GM12864 (cell line): ENCODE measurements at regions not wholly inside any gene's neighbourhood (a gene's known extent, or its start where the extent isn't known, plus 50 kb on each side); places are given as distances from the start of the nearest gene placed in this dataset.

Experiments used
- DNase-seq: peaks from one replicate; pipeline ENCODE4 v3.0.0-alpha.2; 2011; ENCODE audit warnings: low read depth
- H3K4me3 ChIP-seq: 2 replicates; pipeline ENCODE4 v1.5.1; 2011; ENCODE audit warnings: mild to moderate bottlenecking, low read depth, low read length, control low read depth
- TF ChIP-seq, protein P1 (sequence below): IDR thresholded peaks from 2 replicates; pipeline ENCODE4 v1.5.1; 2011; ENCODE audit warnings: low read depth, mild to moderate bottlenecking, moderate library complexity, low read length, control low read depth, inconsistent platforms; ENCODE audit errors: missing control alignments

DNA sequence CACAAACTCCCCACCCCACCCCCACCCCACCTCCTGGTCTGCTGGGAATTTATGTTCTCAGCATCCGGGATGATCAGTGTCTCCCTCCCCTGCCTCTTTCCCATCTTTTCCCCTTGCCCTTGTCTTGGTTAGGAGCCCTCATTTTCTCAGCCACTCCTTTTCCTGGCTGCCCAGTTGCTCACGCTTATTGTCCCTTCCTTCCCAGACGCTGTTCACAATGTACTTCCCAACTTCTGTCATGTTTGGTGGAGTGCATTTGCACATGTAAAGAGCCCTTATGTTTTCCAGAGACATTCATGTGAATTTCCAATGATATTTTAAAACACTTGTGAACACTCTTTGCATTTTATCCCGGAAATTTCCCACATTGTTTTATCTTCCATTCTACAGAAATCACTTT is 192.1 kb downstream of the RHOU start:
- no peak for DNase-seq
- H3K4me3 ChIP-seq, result no peak overlapping the region
- TF ChIP-seq, protein P1, sequence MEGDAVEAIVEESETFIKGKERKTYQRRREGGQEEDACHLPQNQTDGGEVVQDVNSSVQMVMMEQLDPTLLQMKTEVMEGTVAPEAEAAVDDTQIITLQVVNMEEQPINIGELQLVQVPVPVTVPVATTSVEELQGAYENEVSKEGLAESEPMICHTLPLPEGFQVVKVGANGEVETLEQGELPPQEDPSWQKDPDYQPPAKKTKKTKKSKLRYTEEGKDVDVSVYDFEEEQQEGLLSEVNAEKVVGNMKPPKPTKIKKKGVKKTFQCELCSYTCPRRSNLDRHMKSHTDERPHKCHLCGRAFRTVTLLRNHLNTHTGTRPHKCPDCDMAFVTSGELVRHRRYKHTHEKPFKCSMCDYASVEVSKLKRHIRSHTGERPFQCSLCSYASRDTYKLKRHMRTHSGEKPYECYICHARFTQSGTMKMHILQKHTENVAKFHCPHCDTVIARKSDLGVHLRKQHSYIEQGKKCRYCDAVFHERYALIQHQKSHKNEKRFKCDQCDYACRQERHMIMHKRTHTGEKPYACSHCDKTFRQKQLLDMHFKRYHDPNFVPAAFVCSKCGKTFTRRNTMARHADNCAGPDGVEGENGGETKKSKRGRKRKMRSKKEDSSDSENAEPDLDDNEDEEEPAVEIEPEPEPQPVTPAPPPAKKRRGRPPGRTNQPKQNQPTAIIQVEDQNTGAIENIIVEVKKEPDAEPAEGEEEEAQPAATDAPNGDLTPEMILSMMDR, result no peak

DNA sequence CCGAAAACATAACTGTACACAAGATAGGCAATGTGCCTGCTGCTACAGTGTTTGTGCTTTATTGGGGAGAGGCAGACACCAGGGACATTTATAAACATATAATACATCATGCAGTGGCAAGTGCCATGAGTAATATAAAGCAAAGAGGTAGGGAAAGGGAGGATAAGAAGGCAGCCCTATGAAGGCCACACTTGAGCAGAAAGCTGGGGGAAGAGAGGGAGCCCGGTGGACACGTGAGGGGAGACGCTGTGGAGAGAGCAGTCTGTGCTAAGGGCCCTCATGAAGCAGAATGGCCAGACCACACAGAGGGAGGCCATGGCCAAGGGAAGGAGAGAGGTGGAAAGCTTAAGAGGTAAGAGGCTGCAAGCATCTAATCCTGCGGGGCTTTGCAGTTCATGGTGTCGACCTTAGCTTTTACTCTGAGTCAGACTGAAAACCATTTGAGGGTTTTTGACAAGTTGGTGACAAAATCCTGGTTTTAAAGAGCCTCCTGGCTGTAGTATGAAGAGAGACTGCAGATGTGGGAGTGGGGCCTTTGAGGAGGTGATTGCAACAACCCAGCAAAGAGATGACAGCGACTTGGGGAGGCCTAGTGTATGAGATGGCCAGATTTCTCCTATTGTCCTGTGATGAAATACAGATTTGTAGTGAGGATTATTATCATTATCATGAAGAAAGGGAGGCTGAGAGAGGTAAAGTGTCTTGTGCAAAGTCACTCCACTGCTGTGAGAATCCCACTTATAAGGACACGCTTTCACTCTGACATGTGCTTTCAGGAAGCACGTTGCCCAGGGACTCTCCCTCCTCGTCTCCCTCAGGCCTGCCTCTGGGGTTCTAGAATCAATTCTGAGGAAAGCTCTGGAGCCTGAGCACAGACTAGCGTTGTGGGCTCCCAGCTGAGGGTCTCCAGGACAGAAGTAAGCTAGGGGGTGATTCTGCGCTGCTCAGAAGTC is 192.9 kb downstream of the RHOU start:
- TF ChIP-seq, protein P1, result no peak
- no peak overlapping the region for H3K4me3 ChIP-seq
- no peak for DNase-seq

DNA sequence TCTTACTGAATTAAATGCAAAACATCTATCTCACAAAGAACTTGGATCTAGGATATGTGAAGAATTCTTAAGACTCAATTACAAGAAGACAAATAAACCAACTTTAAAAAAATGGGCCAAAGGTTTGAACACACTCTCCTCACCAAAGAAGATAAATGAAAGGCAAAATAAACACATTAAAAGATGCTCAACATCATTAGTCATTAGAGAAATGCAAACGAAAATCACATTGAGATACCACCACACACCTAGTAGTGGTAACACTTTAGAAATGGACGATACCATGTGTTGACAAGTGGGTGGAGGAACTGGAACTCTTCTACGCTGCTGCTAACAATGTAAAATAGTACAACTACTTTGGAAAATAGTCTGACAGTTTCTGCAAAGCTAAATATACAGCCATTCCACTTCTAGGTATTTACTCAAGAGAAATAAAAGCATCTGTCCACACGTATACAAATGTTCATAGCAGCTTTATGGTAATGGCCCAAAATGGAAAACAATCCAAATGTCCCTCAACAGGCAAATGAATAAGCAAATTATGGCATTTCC is 194.3 kb downstream of the RHOU start:
- no peak overlapping the region for H3K4me3 ChIP-seq
- TF ChIP-seq, protein P1, result no peak
- no peak for DNase-seq

DNA sequence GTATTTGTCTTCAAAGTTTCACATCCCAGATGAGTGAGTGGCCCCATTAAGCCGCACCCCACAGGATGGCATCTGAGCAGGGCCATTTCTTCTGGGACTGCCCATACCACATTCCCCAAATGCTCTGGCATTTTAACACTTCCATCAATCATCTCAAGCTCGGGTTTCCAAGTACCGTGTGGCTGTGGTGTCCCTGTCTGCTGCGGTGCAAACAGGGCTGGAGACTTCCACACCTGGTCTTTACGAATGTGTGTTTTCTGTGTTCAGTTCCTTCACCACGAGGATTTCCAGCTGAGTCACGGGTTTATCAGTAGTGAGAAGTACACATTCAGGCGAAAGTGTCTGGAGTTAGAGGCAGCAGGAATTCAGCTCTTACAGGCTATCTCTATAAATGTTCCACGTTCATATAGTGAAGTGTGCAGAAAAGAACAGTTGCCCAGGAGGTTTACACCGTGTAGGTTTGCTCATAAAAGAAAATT is 195.2 kb downstream of the RHOU start:
- no peak for DNase-seq
- no peak overlapping the region for H3K4me3 ChIP-seq
- TF ChIP-seq, protein P1, result no peak

DNA sequence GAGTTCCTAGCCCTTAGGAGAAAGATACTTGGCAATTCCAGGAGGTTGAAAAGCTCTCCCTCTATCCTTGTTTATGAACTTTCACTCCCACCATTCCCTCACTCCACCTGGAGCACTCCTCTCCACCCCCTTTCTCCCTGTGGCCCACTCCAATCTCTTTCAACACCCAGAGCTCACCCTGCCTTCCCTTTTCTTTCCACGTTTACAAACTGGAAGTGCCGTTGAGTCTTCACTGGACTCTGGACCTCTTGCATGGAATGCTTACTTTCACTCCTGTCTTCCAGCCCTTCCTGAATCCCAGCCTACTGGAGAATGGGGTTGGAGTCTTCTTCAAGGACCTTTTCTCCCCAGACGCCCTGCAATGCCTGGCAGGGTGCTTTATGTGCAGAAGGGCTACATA is 198.5 kb downstream of the RHOU start:
- TF ChIP-seq, protein P1, result no peak
- no peak overlapping the region for H3K4me3 ChIP-seq
- no peak for DNase-seq

DNA sequence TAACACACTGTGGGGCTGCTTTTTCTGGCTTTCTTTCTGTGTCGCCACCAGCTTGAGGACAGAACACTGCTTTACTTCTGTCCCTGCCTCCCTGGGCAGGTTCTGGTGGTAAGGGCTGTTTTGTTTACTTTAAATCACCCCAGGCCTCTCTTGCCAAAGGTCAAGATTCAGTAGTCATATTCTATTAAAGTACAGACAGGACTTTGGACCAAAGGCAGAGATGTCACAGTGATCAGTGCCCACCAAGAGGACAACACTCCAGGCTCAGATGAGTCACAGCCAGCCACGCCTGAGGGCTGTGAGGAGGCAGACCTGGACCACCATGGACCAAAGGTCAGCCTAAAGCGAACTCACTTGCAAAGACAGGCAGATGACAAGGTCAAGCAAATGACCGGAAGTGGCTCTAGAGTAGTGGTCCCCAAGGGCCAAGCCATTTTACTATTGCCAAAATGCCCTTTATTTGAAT is 200.0 kb downstream of the RHOU start:
- DNase-seq, result no peak
- TF ChIP-seq, protein P1, result no peak
- H3K4me3 ChIP-seq, result no peak overlapping the region
